ENCODE measurements at regions not wholly inside any gene's neighbourhood (a gene's known extent, or its start where the extent isn't known, plus 50 kb on each side); places are given as distances from the start of the nearest gene placed in this dataset.
"Not testable (repeated sequence)": the region's sequence is repeated elsewhere in the genome, so short reads cannot be mapped to it uniquely, and the experiment has no call there.

GRCh38 chr4:152187693-152188092, 348.2 kb downstream of the FBXW7 start:
- H3K4me1 Mint-ChIP-seq (ENCODE audit: unreplicated experiment), result no peaks in the 10 kb centered on the region
- peaks cover 1% of the 10 kb centered on the region for H3K9me3 Mint-ChIP-seq
- DNase-seq (ENCODE audit: extremely low spot score, unreplicated experiment), result no peak
- H3K27me3 Mint-ChIP-seq, result peaks cover 11% of the 10 kb centered on the region
- no peaks in the 10 kb centered on the region for H3K36me3 Mint-ChIP-seq
- no peak overlapping the region for H3K4me3 Mint-ChIP-seq
- no peak for TF ChIP-seq CTCF (conservative IDR thresholded peaks at IDR 0.05)
- no peak overlapping the region for H3K27ac Mint-ChIP-seq

- DNase-seq (ENCODE audit: extremely low spot score, unreplicated experiment), result no peak
- Mint-ChIP-seq H3K36me3 (no peaks in the 10 kb centered on the region), H3K27ac (no peak overlapping the region), H3K4me3 (no peak overlapping the region), H3K4me1 (ENCODE audit: unreplicated experiment) (no peaks in the 10 kb centered on the region), H3K9me3 (peaks cover 3% of the 10 kb centered on the region), H3K27me3 (peaks cover 11% of the 10 kb centered on the region)
- TF ChIP-seq CTCF (conservative IDR thresholded peaks at IDR 0.05), result no peak
Measured at GRCh38 chr4:152185786-152186550, 349.9 kb downstream of the FBXW7 start.

- Mint-ChIP-seq H3K9me3 (peaks cover 7% of the 10 kb centered on the region), H3K27me3 (peaks cover 3% of the 10 kb centered on the region), H3K27ac (no peak overlapping the region), H3K4me1 (ENCODE audit: unreplicated experiment) (no peaks in the 10 kb centered on the region), H3K36me3 (no peaks in the 10 kb centered on the region), H3K4me3 (no peak overlapping the region)
- DNase-seq (ENCODE audit: extremely low spot score, unreplicated experiment), result no peak
- TF ChIP-seq CTCF (conservative IDR thresholded peaks at IDR 0.05), result no peak
Measured at GRCh38 chr4:152181150-152181549, 354.7 kb downstream of the FBXW7 start.

- Mint-ChIP-seq H3K27me3 (no peaks in the 10 kb centered on the region), H3K9me3 (peaks cover 7% of the 10 kb centered on the region), H3K4me1 (ENCODE audit: unreplicated experiment) (no peaks in the 10 kb centered on the region), H3K36me3 (no peaks in the 10 kb centered on the region), H3K27ac (no peak overlapping the region), H3K4me3 (no peak overlapping the region)
- no peak for TF ChIP-seq CTCF (conservative IDR thresholded peaks at IDR 0.05)
- DNase-seq (ENCODE audit: extremely low spot score, unreplicated experiment), result no peak
Measured at GRCh38 chr4:152180369-152180768, 355.5 kb downstream of the FBXW7 start.

GRCh38 chr4:152177538-152177937, 358.4 kb downstream of the FBXW7 start:
- H3K36me3 Mint-ChIP-seq; H3K27ac Mint-ChIP-seq; DNase-seq (ENCODE audit: extremely low spot score, unreplicated experiment); H3K9me3 Mint-ChIP-seq; H3K27me3 Mint-ChIP-seq; H3K4me1 Mint-ChIP-seq (ENCODE audit: unreplicated experiment); H3K4me3 Mint-ChIP-seq: not testable (repeated sequence)

GRCh38 chr4:152176627-152177214, 359.2 kb downstream of the FBXW7 start:
- Mint-ChIP-seq H3K4me3 (no peak overlapping the region), H3K27ac (no peak overlapping the region), H3K27me3 (peaks cover 3% of the 10 kb centered on the region), H3K9me3 (peaks cover 4% of the 10 kb centered on the region), H3K4me1 (ENCODE audit: unreplicated experiment) (peaks cover 4% of the 10 kb centered on the region), H3K36me3 (no peaks in the 10 kb centered on the region)
- no peak for TF ChIP-seq CTCF (conservative IDR thresholded peaks at IDR 0.05)
- no peak for DNase-seq (ENCODE audit: extremely low spot score, unreplicated experiment)
